Ecto neural progenitor cell (in vitro differentiated cells): ENCODE measurements at regions not wholly inside any gene's neighbourhood (a gene's known extent, or its start where the extent isn't known, plus 50 kb on each side); places are given as distances from the start of the nearest gene placed in this dataset.

Source experiments
- DNase-seq: peaks from one replicate; pipeline ENCODE4 v3.0.0-alpha.2; 2018; ENCODE audit warnings: low spot score

- no peak for DNase-seq
Measured at GRCh38 chr3:72434296-72434695, 413.9 kb downstream of the SHQ1 start.

- DNase-seq, result no peak
Measured at GRCh38 chr3:72432246-72432645, 416.0 kb downstream of the SHQ1 start.

- no peak for DNase-seq
Measured at GRCh38 chr3:72429589-72430353, 418.5 kb downstream of the SHQ1 start.

GRCh38 chr3:72428803-72429202 lies 419.4 kb downstream of the SHQ1 start:
- DNase-seq, result no peak

- no peak for DNase-seq
Measured at GRCh38 chr3:72427624-72428023, 420.6 kb downstream of the SHQ1 start.

GRCh38 chr3:72426618-72427397 lies 421.4 kb downstream of the SHQ1 start:
- DNase-seq, result no peak

GRCh38 chr3:72423643-72424042 lies 424.6 kb downstream of the SHQ1 start:
- DNase-seq, result no peak

GRCh38 chr3:72421786-72422185 lies 426.5 kb downstream of the SHQ1 start:
- DNase-seq, result no peak

GRCh38 chr3:72421126-72421525 lies 427.1 kb downstream of the SHQ1 start:
- DNase-seq, result no peak

GRCh38 chr3:72418856-72419255 lies 429.4 kb downstream of the SHQ1 start:
- no peak for DNase-seq

GRCh38 chr3:72418244-72418643 lies 430.0 kb downstream of the SHQ1 start:
- no peak for DNase-seq

- no peak for DNase-seq
Measured at GRCh38 chr3:72414481-72415016, 433.7 kb downstream of the SHQ1 start.

GRCh38 chr3:72413228-72413627 lies 435.0 kb downstream of the SHQ1 start:
- DNase-seq, result no peak

GRCh38 chr3:72412340-72412956 lies 435.8 kb downstream of the SHQ1 start:
- no peak for DNase-seq

- DNase-seq, result no peak
Measured at GRCh38 chr3:72411843-72412242, 436.4 kb downstream of the SHQ1 start.

- DNase-seq, result no peak
Measured at GRCh38 chr3:72411126-72411525, 437.1 kb downstream of the SHQ1 start.

- DNase-seq, result no peak
Measured at GRCh38 chr3:72408983-72409779, 439.1 kb downstream of the SHQ1 start.

- no peak for DNase-seq
Measured at GRCh38 chr3:72407766-72408165, 440.5 kb downstream of the SHQ1 start.

- DNase-seq, result no peak
Measured at GRCh38 chr3:72405943-72406566, 442.2 kb downstream of the SHQ1 start.

- no peak for DNase-seq
Measured at GRCh38 chr3:72401005-72401545, 447.2 kb downstream of the SHQ1 start.

GRCh38 chr3:72398781-72399180 lies 449.5 kb downstream of the SHQ1 start:
- no peak for DNase-seq
